Keratinocyte (primary cell): ENCODE measurements at regions not wholly inside any gene's neighbourhood (a gene's known extent, or its start where the extent isn't known, plus 50 kb on each side); places are given as distances from the start of the nearest gene placed in this dataset.

Experiments
- DNase-seq: peaks from one replicate; pipeline ENCODE4 v3.0.0-alpha.2; 2011; ENCODE audit warnings: low read depth, missing footprints, low spot score
- FAIRE-seq: peaks from 2 replicates; lab custom pipeline; 2011; peaks lifted over from hg19 to GRCh38; lab: Jason Lieb, UNC
- H2AFZ ChIP-seq: 2 replicates; pipeline ENCODE4 v1.6.0; 2012; ENCODE audit warnings: low read length, control low read depth, inconsistent platforms; ENCODE audit not compliant: control insufficient read depth
- H3K27ac ChIP-seq: 2 replicates; pipeline ENCODE4 v1.5.1; 2011; ENCODE audit warnings: low read length; ENCODE audit not compliant: control insufficient read depth, insufficient read depth
- H3K27me3 ChIP-seq: 3 replicates; pipeline ENCODE4 v1.6.0; 2011; ENCODE audit warnings: low read length; ENCODE audit not compliant: control insufficient read depth, insufficient read depth; ENCODE audit errors: extremely low read depth
- H3K36me3 ChIP-seq, 2 experiments: 2 replicates in 1 of 2; 3 replicates in 1 of 2; pipeline ENCODE4 v1.5.1; 2011; ENCODE audit warnings: low read length in 2 of 2, mild to moderate bottlenecking in 1 of 2; ENCODE audit not compliant: control insufficient read depth in 2 of 2, insufficient read depth in 2 of 2; ENCODE audit errors: extremely low read depth in 1 of 2
- H3K4me1 ChIP-seq: 3 replicates; pipeline ENCODE4 v1.5.1; 2011; ENCODE audit warnings: low read length; ENCODE audit not compliant: control insufficient read depth, insufficient read depth; ENCODE audit errors: extremely low read depth
- H3K4me2 ChIP-seq: 3 replicates; pipeline ENCODE4 v1.6.0; 2011; ENCODE audit warnings: low read depth, low read length; ENCODE audit not compliant: control insufficient read depth, insufficient read depth; ENCODE audit errors: extremely low read depth
- H3K4me3 ChIP-seq, 3 experiments: fragments of 200-600 bp in 1 of 3; sonication (generic) in 1 of 3; 2 replicates in 2 of 3; 3 replicates in 1 of 3; pipeline ENCODE4 v1.5.1; 2011 to 2016; ENCODE audit warnings: low read length in 3 of 3, mild to moderate bottlenecking in 3 of 3, control low read depth in 2 of 3, inconsistent platforms in 1 of 3, low read depth in 1 of 3, mixed read lengths in 1 of 3, mixed run types in 1 of 3, moderate library complexity in 1 of 3; ENCODE audit not compliant: control insufficient read depth in 2 of 3, insufficient read depth in 2 of 3; ENCODE audit errors: extremely low read depth in 1 of 3
- H3K79me2 ChIP-seq: 2 replicates; pipeline ENCODE4 v1.6.0; 2012; ENCODE audit warnings: low read length; ENCODE audit not compliant: control insufficient read depth, insufficient read depth
- H3K9ac ChIP-seq: 3 replicates; pipeline ENCODE4 v1.6.0; 2011; ENCODE audit warnings: low read length; ENCODE audit not compliant: control insufficient read depth, insufficient read depth; ENCODE audit errors: extremely low read depth
- H3K9me1 ChIP-seq: 3 replicates; pipeline ENCODE4 v1.6.0; 2011; ENCODE audit warnings: low read length; ENCODE audit not compliant: control insufficient read depth, insufficient read depth; ENCODE audit errors: extremely low read depth
- H3K9me3 ChIP-seq: 2 replicates; pipeline ENCODE4 v1.5.1; 2012; ENCODE audit warnings: low read depth, low read length; ENCODE audit not compliant: control insufficient read depth
- H4K20me1 ChIP-seq: 3 replicates; pipeline ENCODE4 v1.6.0; 2011; ENCODE audit warnings: low read length; ENCODE audit not compliant: control insufficient read depth, insufficient read depth; ENCODE audit errors: extremely low read depth
- CTCF ChIP-seq, 3 experiments: IDR thresholded peaks in 1 of 3; conservative IDR thresholded peaks in 1 of 3; optimal IDR thresholded peaks in 1 of 3; 2 replicates in 2 of 3; 3 replicates in 1 of 3; pipeline versions ENCODE3 to v1.5.1; 2011; ENCODE audit warnings: low read length in 3 of 3, mild to moderate bottlenecking in 3 of 3, moderate library complexity in 2 of 3, control low read depth in 1 of 3, inconsistent platforms in 1 of 3; ENCODE audit not compliant: insufficient read depth in 2 of 3; ENCODE audit errors: extremely low read depth in 1 of 3
- EZH2 ChIP-seq: IDR thresholded peaks from one replicate; pipeline ENCODE4 v1.6.1; 2012; ENCODE audit warnings: inconsistent platforms, mild to moderate bottlenecking, low read length, moderate library complexity
- dilution Hi-C: fragments of 300-500 bp; cut with MboI; formaldehyde crosslinking; loops from one replicate; pipeline ENCODE4 v1.7.0; 2020; ENCODE audit warnings: low sequenced_read_pairs; ENCODE audit not compliant: extremely low pct_ligation_motif_present

GRCh38 chr13:97802213-97802612 is 151.3 kb upstream of the IPO5 start:
- H3K36me3 ChIP-seq, result no peaks in the 10 kb centered on the region
- H2AFZ ChIP-seq, result no peak overlapping the region
- no peak for FAIRE-seq
- no peaks in the 10 kb centered on the region for H3K27me3 ChIP-seq
- H3K4me2 ChIP-seq, result no peak overlapping the region
- H3K27ac ChIP-seq, result no peak overlapping the region
- no peaks in the 10 kb centered on the region for H3K9me3 ChIP-seq
- no peaks in the 10 kb centered on the region for H3K4me1 ChIP-seq
- TF ChIP-seq EZH2 (no peak), CTCF (optimal IDR thresholded peaks at IDR 0.05 in 1 of 3, IDR thresholded peaks at IDR 0.05 in 1 of 3, conservative IDR thresholded peaks at IDR 0.05 in 1 of 3; ENCODE audit: extremely low read depth in 1 of 3, insufficient read depth in 2 of 3, low read length in 3 of 3) (no peak)
- H3K4me3 ChIP-seq, result no peak overlapping the region
- H4K20me1 ChIP-seq, result no peaks in the 10 kb centered on the region
- H3K9me1 ChIP-seq, result no peaks in the 10 kb centered on the region
- no peak for DNase-seq
- H3K9ac ChIP-seq, result no peak overlapping the region
- H3K79me2 ChIP-seq, result no peaks in the 10 kb centered on the region
- dilution Hi-C loops, result no loop called here

- Histone ChIP-seq H3K9ac (no peak overlapping the region), H4K20me1 (no peaks in the 10 kb centered on the region), H3K4me1 (no peaks in the 10 kb centered on the region), H3K4me3 (no peak overlapping the region), H3K27me3 (no peaks in the 10 kb centered on the region), H3K36me3 (no peaks in the 10 kb centered on the region), H2AFZ (no peak overlapping the region), H3K27ac (no peak overlapping the region), H3K9me1 (no peaks in the 10 kb centered on the region), H3K79me2 (no peaks in the 10 kb centered on the region), H3K9me3 (no peaks in the 10 kb centered on the region), H3K4me2 (no peak overlapping the region)
- dilution Hi-C loops, result no loop called here
- no peak for FAIRE-seq
- TF ChIP-seq EZH2 (no peak), CTCF (optimal IDR thresholded peaks at IDR 0.05 in 1 of 3, IDR thresholded peaks at IDR 0.05 in 1 of 3, conservative IDR thresholded peaks at IDR 0.05 in 1 of 3; ENCODE audit: extremely low read depth in 1 of 3, insufficient read depth in 2 of 3, low read length in 3 of 3) (no peak)
- no peak for DNase-seq
Observed at GRCh38 chr13:97809576-97809975, 143.9 kb upstream of the IPO5 start.
